OCI-LY7 (cell line): ENCODE measurements at regions not wholly inside any gene's neighbourhood (a gene's known extent, or its start where the extent isn't known, plus 50 kb on each side); places are given as distances from the start of the nearest gene placed in this dataset.

Experiments
- EZH2phosphoT487 ChIP-seq: fragments of 200-600 bp; sonication (generic); IDR thresholded peaks from 2 replicates; pipeline ENCODE4 v1.6.1; 2018; ENCODE audit warnings: low read depth, borderline replicate concordance, mild to moderate bottlenecking, mixed run types, antibody characterized with exemption, low read length, moderate library complexity, mixed read lengths
- TF ChIP-seq, protein P1 (sequence below): fragments of 200-600 bp; sonication (generic); conservative IDR thresholded peaks from 2 replicates; pipeline ENCODE4 v1.5.1; 2014; ENCODE audit warnings: mild to moderate bottlenecking, antibody characterized with exemption, low read length, moderate library complexity, mixed read lengths

DNA sequence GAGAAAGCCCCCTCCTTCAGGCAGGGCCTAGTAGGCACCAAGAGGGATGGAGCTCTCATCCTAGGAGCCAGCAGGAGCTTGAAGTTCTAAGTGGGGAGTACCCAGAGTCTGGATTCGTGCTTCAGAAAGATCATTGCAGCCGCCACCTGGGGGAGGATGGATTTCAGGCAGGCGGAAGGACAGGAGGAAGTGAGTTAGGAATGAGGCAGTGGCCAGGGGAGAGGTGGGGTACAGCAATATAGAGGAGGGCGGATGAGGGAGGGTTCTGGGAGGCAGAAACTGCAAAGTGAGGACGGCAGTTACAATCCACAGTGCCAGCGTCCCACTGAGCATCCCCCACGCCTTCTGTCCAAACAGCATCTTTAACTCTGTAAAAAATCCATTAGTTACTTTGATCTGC is 65.2 kb upstream of the LINGO1 start:
- TF ChIP-seq, protein P1, sequence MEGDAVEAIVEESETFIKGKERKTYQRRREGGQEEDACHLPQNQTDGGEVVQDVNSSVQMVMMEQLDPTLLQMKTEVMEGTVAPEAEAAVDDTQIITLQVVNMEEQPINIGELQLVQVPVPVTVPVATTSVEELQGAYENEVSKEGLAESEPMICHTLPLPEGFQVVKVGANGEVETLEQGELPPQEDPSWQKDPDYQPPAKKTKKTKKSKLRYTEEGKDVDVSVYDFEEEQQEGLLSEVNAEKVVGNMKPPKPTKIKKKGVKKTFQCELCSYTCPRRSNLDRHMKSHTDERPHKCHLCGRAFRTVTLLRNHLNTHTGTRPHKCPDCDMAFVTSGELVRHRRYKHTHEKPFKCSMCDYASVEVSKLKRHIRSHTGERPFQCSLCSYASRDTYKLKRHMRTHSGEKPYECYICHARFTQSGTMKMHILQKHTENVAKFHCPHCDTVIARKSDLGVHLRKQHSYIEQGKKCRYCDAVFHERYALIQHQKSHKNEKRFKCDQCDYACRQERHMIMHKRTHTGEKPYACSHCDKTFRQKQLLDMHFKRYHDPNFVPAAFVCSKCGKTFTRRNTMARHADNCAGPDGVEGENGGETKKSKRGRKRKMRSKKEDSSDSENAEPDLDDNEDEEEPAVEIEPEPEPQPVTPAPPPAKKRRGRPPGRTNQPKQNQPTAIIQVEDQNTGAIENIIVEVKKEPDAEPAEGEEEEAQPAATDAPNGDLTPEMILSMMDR = no peak
- TF ChIP-seq EZH2phosphoT487 = no peak
